Fibroblast of pulmonary artery (primary cell): ENCODE measurements at regions not wholly inside any gene's neighbourhood (a gene's known extent, or its start where the extent isn't known, plus 50 kb on each side); places are given as distances from the start of the nearest gene placed in this dataset.
"Not testable (repeated sequence)": the region's sequence is repeated elsewhere in the genome, so short reads cannot be mapped to it uniquely, and the experiment has no call there.

Experiments used
- DNase-seq: peaks from one replicate; pipeline ENCODE4 v3.0.0-alpha.2; 2010; ENCODE audit warnings: low read depth
- H3K4me3 ChIP-seq: replicated peaks from 2 replicates; pipeline ENCODE4 v1.5.1; 2011; ENCODE audit warnings: low read depth, mild to moderate bottlenecking, control low read depth, low read length, moderate library complexity
- CTCF ChIP-seq: IDR thresholded peaks from 2 replicates; pipeline ENCODE4 v1.5.1; 2011; ENCODE audit warnings: mild to moderate bottlenecking, control low read depth, low read length, inconsistent platforms; ENCODE audit errors: missing control alignments

- no peak for DNase-seq
- TF ChIP-seq CTCF, result no peak
- no peak overlapping the region for H3K4me3 ChIP-seq
These were observed 2209.9 kb downstream of the PCDH7 start for GRCh38 chr4:32929796-32930699.

- no peak for DNase-seq
- H3K4me3 ChIP-seq, result no peak overlapping the region
- no peak for TF ChIP-seq CTCF
These were observed 2210.5 kb downstream of the PCDH7 start for GRCh38 chr4:32930700-32931099.

- DNase-seq, result no peak
- no peak for TF ChIP-seq CTCF
- no peak overlapping the region for H3K4me3 ChIP-seq
These were observed 2211.3 kb downstream of the PCDH7 start for GRCh38 chr4:32931475-32931874.

- DNase-seq, result no peak
- TF ChIP-seq CTCF, result no peak
- no peak overlapping the region for H3K4me3 ChIP-seq
These were observed 2212.0 kb downstream of the PCDH7 start for GRCh38 chr4:32932156-32932555.

- H3K4me3 ChIP-seq, DNase-seq: not testable (repeated sequence)
These were observed 2219.1 kb downstream of the PCDH7 start for GRCh38 chr4:32939222-32939621.

- no peak overlapping the region for H3K4me3 ChIP-seq
- no peak for DNase-seq
- no peak for TF ChIP-seq CTCF
These were observed 2230.7 kb downstream of the PCDH7 start for GRCh38 chr4:32950866-32951265.

GRCh38 chr4:32958586-32958985 is 2238.4 kb downstream of the PCDH7 start:
- H3K4me3 ChIP-seq, result no peak overlapping the region
- no peak for DNase-seq
- TF ChIP-seq CTCF, result no peak
